ENCODE measurements at regions not wholly inside any gene's neighbourhood (a gene's known extent, or its start where the extent isn't known, plus 50 kb on each side); places are given as distances from the start of the nearest gene placed in this dataset.

GRCh38 chr2:204124140-204124750 is 187.7 kb downstream of the ICOS start:
- Mint-ChIP-seq H3K27ac (no peak overlapping the region), H3K27me3 (ENCODE audit: low read depth in 2 of 2) (peaks cover 19 to 45% of the 10 kb centered on the region in 2 donors), H3K36me3 (no peaks in the 10 kb centered on the region), H3K9me3 (no peaks in the 10 kb centered on the region), H3K4me3 (no peak overlapping the region), H3K4me1 (no peaks in the 10 kb centered on the region)
- Histone ChIP-seq H3K27ac (ENCODE audit: low read length) (no peak overlapping the region), H3K4me3 (ENCODE audit: low read length) (no peak overlapping the region), H3K4me1 (ENCODE audit: control insufficient read depth, insufficient read depth, low read length) (no peaks in the 10 kb centered on the region), H3K27me3 (ENCODE audit: control insufficient read depth, insufficient read depth, low read length) (no peaks in the 10 kb centered on the region), H3K36me3 (ENCODE audit: control insufficient read depth, insufficient read depth, low read length) (no peaks in the 10 kb centered on the region), H3K9me3 (ENCODE audit: control insufficient read depth, insufficient read depth, low read length) (no peaks in the 10 kb centered on the region)
- 88% methylated on average over 2 of the region's 3 CpGs for WGBS (ENCODE audit: insufficient coverage)
- ATAC-seq (no peak), DNase-seq (no peak)
- intact Hi-C loops (cut with micrococcal nuclease) = no loop called here
- no peak for TF ChIP-seq CTCF (IDR thresholded peaks at IDR 0.05)

GRCh38 chr2:204126705-204127104 is 190.1 kb downstream of the ICOS start:
- no peaks in the 10 kb centered on the region for H3K9me3 ChIP-seq (ENCODE audit: control insufficient read depth, insufficient read depth, low read length)
- peaks cover 18 to 49% of the 10 kb centered on the region in 2 donors for H3K27me3 Mint-ChIP-seq (ENCODE audit: low read depth in 2 of 2)
- no peaks in the 10 kb centered on the region for H3K36me3 ChIP-seq (ENCODE audit: control insufficient read depth, insufficient read depth, low read length)
- H3K4me3 ChIP-seq (ENCODE audit: low read length) = no peak overlapping the region
- H3K9me3 Mint-ChIP-seq = no peaks in the 10 kb centered on the region
- no peak overlapping the region for H3K4me3 Mint-ChIP-seq
- intact Hi-C loops (cut with micrococcal nuclease) = no loop called here
- no peak overlapping the region for H3K27ac Mint-ChIP-seq
- no peaks in the 10 kb centered on the region for H3K4me1 Mint-ChIP-seq
- H3K4me1 ChIP-seq (ENCODE audit: control insufficient read depth, insufficient read depth, low read length) = no peaks in the 10 kb centered on the region
- no peaks in the 10 kb centered on the region for H3K36me3 Mint-ChIP-seq
- no peak for ATAC-seq
- TF ChIP-seq CTCF (IDR thresholded peaks at IDR 0.05) = no peak
- 67% methylated on average over 3 of the region's 3 CpGs for WGBS (ENCODE audit: insufficient coverage)
- no peak overlapping the region for H3K27ac ChIP-seq (ENCODE audit: low read length)
- no peak for DNase-seq
- no peaks in the 10 kb centered on the region for H3K27me3 ChIP-seq (ENCODE audit: control insufficient read depth, insufficient read depth, low read length)

GRCh38 chr2:204127238-204127637 is 190.7 kb downstream of the ICOS start:
- H3K27ac ChIP-seq (ENCODE audit: low read length) = no peak overlapping the region
- H3K4me1 ChIP-seq (ENCODE audit: control insufficient read depth, insufficient read depth, low read length) = no peaks in the 10 kb centered on the region
- no peak for TF ChIP-seq CTCF (IDR thresholded peaks at IDR 0.05)
- H3K27me3 Mint-ChIP-seq (ENCODE audit: low read depth in 2 of 2) = peaks cover 18 to 45% of the 10 kb centered on the region in 2 donors
- H3K4me3 Mint-ChIP-seq = no peak overlapping the region
- intact Hi-C loops (cut with micrococcal nuclease) = no loop called here
- no peaks in the 10 kb centered on the region for H3K9me3 Mint-ChIP-seq
- no peaks in the 10 kb centered on the region for H3K4me1 Mint-ChIP-seq
- no peaks in the 10 kb centered on the region for H3K9me3 ChIP-seq (ENCODE audit: control insufficient read depth, insufficient read depth, low read length)
- WGBS (ENCODE audit: insufficient coverage) = 66% methylated on average over 2 of the region's 2 CpGs
- no peak for ATAC-seq
- no peak overlapping the region for H3K4me3 ChIP-seq (ENCODE audit: low read length)
- H3K36me3 Mint-ChIP-seq = no peaks in the 10 kb centered on the region
- H3K36me3 ChIP-seq (ENCODE audit: control insufficient read depth, insufficient read depth, low read length) = no peaks in the 10 kb centered on the region
- DNase-seq = no peak
- no peak overlapping the region for H3K27ac Mint-ChIP-seq
- no peaks in the 10 kb centered on the region for H3K27me3 ChIP-seq (ENCODE audit: control insufficient read depth, insufficient read depth, low read length)
